K562 (cell line): ENCODE measurements at regions not wholly inside any gene's neighbourhood (a gene's known extent, or its start where the extent isn't known, plus 50 kb on each side); places are given as distances from the start of the nearest gene placed in this dataset.

Source experiments
- BRCA1 ChIP-seq, 2 experiments: fragments of 450-650 bp in 1 of 2; sonication (generic) in 1 of 2; formaldehyde crosslinking in 1 of 2; IDR thresholded peaks; 2 replicates each; pipeline versions ENCODE4 v1.5.0 to v1.6.1; 2017 to 2020; ENCODE audit warnings: mild to moderate bottlenecking in 1 of 2, missing genetic modification reagents in 1 of 2
- CREBBP ChIP-seq: IDR thresholded peaks from one replicate; pipeline ENCODE4 v1.6.1; 2012; ENCODE audit warnings: low read depth, mild to moderate bottlenecking, control low read depth, inconsistent platforms, low read length
- CTBP1 ChIP-seq: fragments of 450-650 bp; IDR thresholded peaks from 2 replicates; pipeline ENCODE4 v1.6.1; 2016; ENCODE audit warnings: borderline replicate concordance
- DEAF1 ChIP-seq: fragments of 450-650 bp; formaldehyde crosslinking; IDR thresholded peaks from 2 replicates; pipeline ENCODE4 v1.4.0; 2020; ENCODE audit warnings: mild to moderate bottlenecking, moderate library complexity
- FOSL1 ChIP-seq: fragments of 200-800 bp; sonication (Bioruptor generic); conservative IDR thresholded peaks from 2 replicates; pipeline ENCODE4 v1.6.1; 2016; ENCODE audit warnings: missing genetic modification characterization, missing compliant biosample characterization
- GTF2E2 ChIP-seq: fragments of 200-800 bp; sonication (Bioruptor generic); IDR thresholded peaks from 2 replicates; pipeline ENCODE4 v1.6.1; 2016; ENCODE audit warnings: missing genetic modification characterization, missing compliant biosample characterization
- MAFF ChIP-seq: IDR thresholded peaks from 2 replicates; pipeline ENCODE4 v1.6.1; 2012; ENCODE audit warnings: low read length, improper control_type of control experiment
- NBN ChIP-seq: fragments of 450-650 bp; IDR thresholded peaks from 2 replicates; pipeline ENCODE4 v1.6.1; 2016; ENCODE audit warnings: low read depth, mild to moderate bottlenecking
- SMARCE1 ChIP-seq: fragments of 450-650 bp; IDR thresholded peaks from 2 replicates; pipeline ENCODE4 v1.7.1; 2016; ENCODE audit warnings: mild to moderate bottlenecking
- SP1 ChIP-seq: sonication (generic); formaldehyde crosslinking; IDR thresholded peaks from 2 replicates; pipeline ENCODE4 v1.8.1; 2022; ENCODE audit warnings: mild to moderate bottlenecking, missing genetic modification reagents
- SREBF2 ChIP-seq: sonication (generic); formaldehyde crosslinking; IDR thresholded peaks from 2 replicates; pipeline ENCODE4 v1.4.0; 2020; ENCODE audit warnings: mild to moderate bottlenecking, missing genetic modification reagents
- TCF7L2 ChIP-seq: fragments of 150-350 bp; IDR thresholded peaks from 2 replicates; pipeline ENCODE4 v1.6.1; 2016; ENCODE audit warnings: low read depth, mild to moderate bottlenecking, low read length, moderate library complexity
- ZNF274 ChIP-seq: IDR thresholded peaks from 2 replicates; pipeline ENCODE4 v1.6.1; 2011; ENCODE audit warnings: low read depth, mild to moderate bottlenecking, low read length, moderate library complexity, borderline replicate concordance
- ZNF347 ChIP-seq: fragments of 450-650 bp; formaldehyde crosslinking; IDR thresholded peaks from 2 replicates; pipeline ENCODE4 v1.4.0; 2020; ENCODE audit warnings: low read depth, mild to moderate bottlenecking, moderate library complexity
- TF ChIP-seq, protein P1 (sequence below): fragments of 250-450 bp; sonication (Bioruptor Pico); IDR thresholded peaks from 2 replicates; pipeline ENCODE4 v1.8.0; 2021; ENCODE audit warnings: moderate library complexity, mild to moderate bottlenecking, inconsistent platforms
- TF ChIP-seq, protein P2 (sequence below): sonication (generic); formaldehyde crosslinking; IDR thresholded peaks from 2 replicates; pipeline ENCODE4 v1.8.0; 2023; ENCODE audit warnings: missing genetic modification reagents, mild to moderate bottlenecking, borderline replicate concordance
- TF ChIP-seq, protein P3 (sequence below): fragments of 450-650 bp; IDR thresholded peaks from 2 replicates; pipeline ENCODE4 v1.6.1; 2014; ENCODE audit warnings: low read depth, mild to moderate bottlenecking, moderate library complexity, borderline replicate concordance

- TF ChIP-seq SMARCE1, result no peak
- no peak for TF ChIP-seq NBN
- no peak for TF ChIP-seq TCF7L2
- TF ChIP-seq ZNF274, result no peak
- no peak for TF ChIP-seq SREBF2 (CRISPR knock-in tag)
- TF ChIP-seq FOSL1 (tag), result no peak
- no peak for TF ChIP-seq CTBP1
- TF ChIP-seq GTF2E2 (tag), result no peak
- TF ChIP-seq MAFF, result no peak
- TF ChIP-seq, protein P1, sequence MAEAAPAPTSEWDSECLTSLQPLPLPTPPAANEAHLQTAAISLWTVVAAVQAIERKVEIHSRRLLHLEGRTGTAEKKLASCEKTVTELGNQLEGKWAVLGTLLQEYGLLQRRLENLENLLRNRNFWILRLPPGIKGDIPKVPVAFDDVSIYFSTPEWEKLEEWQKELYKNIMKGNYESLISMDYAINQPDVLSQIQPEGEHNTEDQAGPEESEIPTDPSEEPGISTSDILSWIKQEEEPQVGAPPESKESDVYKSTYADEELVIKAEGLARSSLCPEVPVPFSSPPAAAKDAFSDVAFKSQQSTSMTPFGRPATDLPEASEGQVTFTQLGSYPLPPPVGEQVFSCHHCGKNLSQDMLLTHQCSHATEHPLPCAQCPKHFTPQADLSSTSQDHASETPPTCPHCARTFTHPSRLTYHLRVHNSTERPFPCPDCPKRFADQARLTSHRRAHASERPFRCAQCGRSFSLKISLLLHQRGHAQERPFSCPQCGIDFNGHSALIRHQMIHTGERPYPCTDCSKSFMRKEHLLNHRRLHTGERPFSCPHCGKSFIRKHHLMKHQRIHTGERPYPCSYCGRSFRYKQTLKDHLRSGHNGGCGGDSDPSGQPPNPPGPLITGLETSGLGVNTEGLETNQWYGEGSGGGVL (CRISPR knock-in tag), result no peak
- no peak for TF ChIP-seq ZNF347 (CRISPR knock-in tag)
- TF ChIP-seq SP1 (CRISPR knock-in tag), result no peak
- TF ChIP-seq, protein P2, sequence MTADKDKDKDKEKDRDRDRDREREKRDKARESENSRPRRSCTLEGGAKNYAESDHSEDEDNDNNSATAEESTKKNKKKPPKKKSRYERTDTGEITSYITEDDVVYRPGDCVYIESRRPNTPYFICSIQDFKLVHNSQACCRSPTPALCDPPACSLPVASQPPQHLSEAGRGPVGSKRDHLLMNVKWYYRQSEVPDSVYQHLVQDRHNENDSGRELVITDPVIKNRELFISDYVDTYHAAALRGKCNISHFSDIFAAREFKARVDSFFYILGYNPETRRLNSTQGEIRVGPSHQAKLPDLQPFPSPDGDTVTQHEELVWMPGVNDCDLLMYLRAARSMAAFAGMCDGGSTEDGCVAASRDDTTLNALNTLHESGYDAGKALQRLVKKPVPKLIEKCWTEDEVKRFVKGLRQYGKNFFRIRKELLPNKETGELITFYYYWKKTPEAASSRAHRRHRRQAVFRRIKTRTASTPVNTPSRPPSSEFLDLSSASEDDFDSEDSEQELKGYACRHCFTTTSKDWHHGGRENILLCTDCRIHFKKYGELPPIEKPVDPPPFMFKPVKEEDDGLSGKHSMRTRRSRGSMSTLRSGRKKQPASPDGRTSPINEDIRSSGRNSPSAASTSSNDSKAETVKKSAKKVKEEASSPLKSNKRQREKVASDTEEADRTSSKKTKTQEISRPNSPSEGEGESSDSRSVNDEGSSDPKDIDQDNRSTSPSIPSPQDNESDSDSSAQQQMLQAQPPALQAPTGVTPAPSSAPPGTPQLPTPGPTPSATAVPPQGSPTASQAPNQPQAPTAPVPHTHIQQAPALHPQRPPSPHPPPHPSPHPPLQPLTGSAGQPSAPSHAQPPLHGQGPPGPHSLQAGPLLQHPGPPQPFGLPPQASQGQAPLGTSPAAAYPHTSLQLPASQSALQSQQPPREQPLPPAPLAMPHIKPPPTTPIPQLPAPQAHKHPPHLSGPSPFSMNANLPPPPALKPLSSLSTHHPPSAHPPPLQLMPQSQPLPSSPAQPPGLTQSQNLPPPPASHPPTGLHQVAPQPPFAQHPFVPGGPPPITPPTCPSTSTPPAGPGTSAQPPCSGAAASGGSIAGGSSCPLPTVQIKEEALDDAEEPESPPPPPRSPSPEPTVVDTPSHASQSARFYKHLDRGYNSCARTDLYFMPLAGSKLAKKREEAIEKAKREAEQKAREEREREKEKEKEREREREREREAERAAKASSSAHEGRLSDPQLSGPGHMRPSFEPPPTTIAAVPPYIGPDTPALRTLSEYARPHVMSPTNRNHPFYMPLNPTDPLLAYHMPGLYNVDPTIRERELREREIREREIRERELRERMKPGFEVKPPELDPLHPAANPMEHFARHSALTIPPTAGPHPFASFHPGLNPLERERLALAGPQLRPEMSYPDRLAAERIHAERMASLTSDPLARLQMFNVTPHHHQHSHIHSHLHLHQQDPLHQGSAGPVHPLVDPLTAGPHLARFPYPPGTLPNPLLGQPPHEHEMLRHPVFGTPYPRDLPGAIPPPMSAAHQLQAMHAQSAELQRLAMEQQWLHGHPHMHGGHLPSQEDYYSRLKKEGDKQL (CRISPR knock-in tag), result no peak
- TF ChIP-seq, protein P3, sequence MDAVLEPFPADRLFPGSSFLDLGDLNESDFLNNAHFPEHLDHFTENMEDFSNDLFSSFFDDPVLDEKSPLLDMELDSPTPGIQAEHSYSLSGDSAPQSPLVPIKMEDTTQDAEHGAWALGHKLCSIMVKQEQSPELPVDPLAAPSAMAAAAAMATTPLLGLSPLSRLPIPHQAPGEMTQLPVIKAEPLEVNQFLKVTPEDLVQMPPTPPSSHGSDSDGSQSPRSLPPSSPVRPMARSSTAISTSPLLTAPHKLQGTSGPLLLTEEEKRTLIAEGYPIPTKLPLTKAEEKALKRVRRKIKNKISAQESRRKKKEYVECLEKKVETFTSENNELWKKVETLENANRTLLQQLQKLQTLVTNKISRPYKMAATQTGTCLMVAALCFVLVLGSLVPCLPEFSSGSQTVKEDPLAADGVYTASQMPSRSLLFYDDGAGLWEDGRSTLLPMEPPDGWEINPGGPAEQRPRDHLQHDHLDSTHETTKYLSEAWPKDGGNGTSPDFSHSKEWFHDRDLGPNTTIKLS, result no peak
- no peak for TF ChIP-seq BRCA1 (IDR thresholded peaks at IDR 0.05)
- TF ChIP-seq BRCA1 (CRISPR knock-in tag; IDR thresholded peaks at IDR 0.05), result no peak
- no peak for TF ChIP-seq DEAF1 (CRISPR knock-in tag)
- TF ChIP-seq CREBBP, result no peak
Observed at GRCh38 chr12:112716099-112717093, 75.2 kb upstream of the RPH3A start (continued).
